NB4 (cell line): ENCODE measurements at regions not wholly inside any gene's neighbourhood (a gene's known extent, or its start where the extent isn't known, plus 50 kb on each side); places are given as distances from the start of the nearest gene placed in this dataset.

Experiments used
- DNase-seq: peaks from one replicate; pipeline ENCODE4 v3.0.0; 2010; ENCODE audit warnings: low read depth
- H3K4me3 ChIP-seq: one replicate; pipeline ENCODE4 v1.5.1; 2011; ENCODE audit warnings: mild to moderate bottlenecking, low read depth, low read length, moderate library complexity
- CTCF ChIP-seq: IDR thresholded peaks from one replicate; pipeline ENCODE4 v1.5.1; 2012; ENCODE audit warnings: low read depth, low read length
- MYC ChIP-seq: IDR thresholded peaks from 2 replicates; pipeline ENCODE4 v1.6.1; 2011; ENCODE audit warnings: low read depth, low read length
- POLR2A ChIP-seq: IDR thresholded peaks from 2 replicates; pipeline ENCODE4 v1.6.1; 2011; ENCODE audit warnings: mild to moderate bottlenecking; ENCODE audit not compliant: insufficient read length; ENCODE audit errors: extremely low read depth
- TF ChIP-seq, protein P1 (sequence below): IDR thresholded peaks from 2 replicates; pipeline ENCODE4 v1.6.1; 2011; ENCODE audit warnings: low read depth, low read length

DNA sequence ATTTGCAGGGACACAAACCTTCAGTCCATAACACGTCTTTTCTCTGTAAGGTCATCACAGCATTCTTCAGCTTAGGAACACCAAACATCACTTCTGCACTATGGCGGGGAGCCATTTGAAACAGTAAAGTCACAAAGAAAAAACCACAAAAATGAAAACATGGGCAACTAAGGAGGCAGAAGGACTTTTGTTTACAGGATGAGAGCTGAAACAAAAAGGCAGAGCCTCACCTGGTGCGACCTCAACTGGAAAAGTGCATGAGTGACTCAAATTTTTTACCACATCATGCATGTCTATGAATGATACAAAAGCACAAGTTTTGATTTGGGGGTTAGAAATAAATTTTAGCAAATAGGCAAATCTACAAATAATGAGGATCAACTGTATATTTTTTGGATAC is 68.2 kb upstream of the TNFAIP3 start:
- H3K4me3 ChIP-seq = no peak overlapping the region
- DNase-seq = no peak
- TF ChIP-seq, protein P1, sequence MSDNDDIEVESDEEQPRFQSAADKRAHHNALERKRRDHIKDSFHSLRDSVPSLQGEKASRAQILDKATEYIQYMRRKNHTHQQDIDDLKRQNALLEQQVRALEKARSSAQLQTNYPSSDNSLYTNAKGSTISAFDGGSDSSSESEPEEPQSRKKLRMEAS = no peak
- TF ChIP-seq CTCF (no peak), MYC (no peak)

GRCh38 chr6:137799950-137800568 is 67.0 kb upstream of the TNFAIP3 start:
- no peak for TF ChIP-seq POLR2A
- TF ChIP-seq CTCF = peak; percentile 72
- TF ChIP-seq, protein P1 = no peak
- TF ChIP-seq MYC = no peak
- peak; percentile 82 for DNase-seq
- H3K4me3 ChIP-seq = no peak overlapping the region

DNA sequence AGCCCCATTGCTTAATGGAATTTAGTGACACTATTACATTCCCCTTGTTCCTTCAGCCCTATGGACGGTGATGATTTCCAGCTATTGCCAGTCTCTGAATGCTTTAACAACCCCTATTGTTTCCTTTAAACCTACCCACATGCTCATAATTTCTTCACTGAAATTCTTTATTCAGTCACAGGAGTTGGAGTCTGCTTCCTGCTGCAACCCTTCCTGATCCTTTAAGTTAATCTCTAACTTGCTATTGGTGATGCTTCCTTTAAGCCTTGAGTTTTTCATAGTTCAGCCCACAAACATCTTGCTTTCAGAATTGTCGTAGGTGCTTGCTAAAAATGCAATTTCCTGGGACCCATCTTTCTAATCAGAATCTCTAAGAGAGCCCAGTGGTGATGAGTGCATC is 66.3 kb upstream of the TNFAIP3 start:
- DNase-seq = no peak
- no peak for TF ChIP-seq MYC
- no peak for TF ChIP-seq CTCF
- TF ChIP-seq, protein P1 = no peak
- no peak for TF ChIP-seq POLR2A
- H3K4me3 ChIP-seq = no peak overlapping the region

DNA sequence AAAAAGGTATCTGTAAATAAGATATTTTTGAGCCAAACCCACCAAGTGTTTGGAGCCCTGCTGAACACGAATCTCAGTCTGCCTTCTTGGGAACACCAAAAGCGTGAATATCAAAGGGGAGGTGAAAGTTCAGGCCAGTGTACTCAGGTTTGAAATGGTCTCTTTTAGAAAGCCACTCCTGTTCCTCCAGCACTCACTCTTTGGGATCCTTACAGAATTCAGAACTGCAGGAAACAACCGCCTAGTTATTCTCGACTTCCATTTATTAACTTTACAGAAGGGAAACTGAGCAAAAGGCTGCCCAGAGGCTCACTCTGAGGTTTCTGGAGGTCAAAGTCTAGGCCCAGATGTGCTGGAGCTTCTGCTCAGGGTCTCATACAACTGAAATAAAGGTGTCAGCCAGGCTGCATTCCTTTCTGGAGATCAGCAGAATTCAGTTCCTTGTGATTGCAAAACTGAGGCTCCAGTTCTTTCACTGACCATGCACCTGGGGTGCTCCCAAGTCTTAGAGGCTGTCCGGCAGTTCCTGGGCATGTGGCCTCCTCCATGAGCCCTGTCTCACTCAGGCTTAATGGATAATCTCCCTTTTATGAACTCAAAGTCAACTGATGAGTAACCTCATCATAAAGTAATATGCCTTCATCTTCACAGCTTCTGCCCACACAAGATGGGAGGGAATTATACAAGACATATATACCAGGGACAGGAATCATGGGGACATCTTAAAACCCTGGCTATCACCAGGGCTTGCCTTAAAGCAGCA is 65.5 kb upstream of the TNFAIP3 start:
- no peak overlapping the region for H3K4me3 ChIP-seq
- no peak for TF ChIP-seq MYC
- TF ChIP-seq POLR2A = no peak
- TF ChIP-seq, protein P1 = no peak
- TF ChIP-seq CTCF = no peak
- no peak for DNase-seq

GRCh38 chr6:137802408-137803182 is 64.5 kb upstream of the TNFAIP3 start:
- no peak for DNase-seq
- no peak for TF ChIP-seq CTCF
- TF ChIP-seq, protein P1 = no peak
- TF ChIP-seq MYC = no peak
- no peak for TF ChIP-seq POLR2A
- H3K4me3 ChIP-seq = no peak overlapping the region
